ENCODE measurements at regions not wholly inside any gene's neighbourhood (a gene's known extent, or its start where the extent isn't known, plus 50 kb on each side); places are given as distances from the start of the nearest gene placed in this dataset.

- ChIA-PET CTCF (interaction anchor here (0.6 to 1.7 kb wide), 4 partner anchors 17 to 139 kb away, joined by 3 to 5 read pairs (median 4); no protein-coding TSS in a partner anchor), POLR2A (no interaction called here)
- no peaks in the 10 kb centered on the region for H3K4me1 ChIP-seq
- ATAC-seq (no peak), DNase-seq (ENCODE audit: low read depth in 1 of 2, low spot score in 1 of 2) (no peak), FAIRE-seq (no peak)
- H3K4me2 ChIP-seq = no peak overlapping the region
- H3K27ac ChIP-seq = no peak overlapping the region
- H3K9me3 ChIP-seq = 0 out of 3 replicates have a peak, but pooled peaks cover 2% of the 10 kb centered on the region
- no peak overlapping the region for H3K4me3 ChIP-seq
- WGBS (ENCODE audit: missing lambda C conversion rate) = 44% methylated on average over 13 of the region's 13 CpGs
- TF ChIP-seq PBX3 (IDR thresholded peaks at IDR 0.05) (no peak), RARB (CRISPR knock-in tag; IDR thresholded peaks at IDR 0.05) (no peak), MAZ (IDR thresholded peaks at IDR 0.05; ENCODE audit: borderline replicate concordance, low read depth, low read length) (no peak)
These were observed 244.8 kb upstream of the IGF1R start for GRCh38 chr15:98403569-98403968.

GRCh38 chr15:98405013-98405412 is 243.3 kb upstream of the IGF1R start:
- no peak for FAIRE-seq
- TF ChIP-seq EHMT2 (IDR thresholded peaks at IDR 0.05; ENCODE audit: low read depth) = no peak
- no peak for TF ChIP-seq RCOR1 (IDR thresholded peaks at IDR 0.05; ENCODE audit: low read depth, low read length)
- TF ChIP-seq SMC3 (IDR thresholded peaks at IDR 0.05) = no peak
- TF ChIP-seq TP53 (CRISPR knock-in tag; IDR thresholded peaks at IDR 0.05) = no peak
- TF ChIP-seq NR3C1 (IDR thresholded peaks at IDR 0.05) = no peak
- TF ChIP-seq ZNF302 (CRISPR knock-in tag; IDR thresholded peaks at IDR 0.05) = no peak
- TF ChIP-seq JUN (IDR thresholded peaks at IDR 0.05) = no peak
- no peak for TF ChIP-seq HEYL (CRISPR knock-in tag; IDR thresholded peaks at IDR 0.05)
- no peak for TF ChIP-seq CBX2 (IDR thresholded peaks at IDR 0.05; ENCODE audit: borderline replicate concordance, low read depth)
- no peak for TF ChIP-seq PBX3 (IDR thresholded peaks at IDR 0.05)
- no peak for TF ChIP-seq SREBF2 (IDR thresholded peaks at IDR 0.05)
- no peak for TF ChIP-seq RFX5 (IDR thresholded peaks at IDR 0.05)
- no peak for TF ChIP-seq KDM5A (IDR thresholded peaks at IDR 0.05)
- TF ChIP-seq RNF2 (IDR thresholded peaks at IDR 0.05; ENCODE audit: borderline replicate concordance, low read depth) = no peak
- no peak for TF ChIP-seq MAX (IDR thresholded peaks at IDR 0.05)
- no peak for TF ChIP-seq HDAC2 (IDR thresholded peaks at IDR 0.05)
- no peak for TF ChIP-seq MAZ (IDR thresholded peaks at IDR 0.05; ENCODE audit: borderline replicate concordance, low read depth, low read length)
- no peak for TF ChIP-seq POLR2AphosphoS2 (conservative IDR thresholded peaks at IDR 0.05; ENCODE audit: low read length)
- Histone ChIP-seq H3K4me3 (no peak overlapping the region), H3K4me2 (no peak overlapping the region), H3K27ac (no peak overlapping the region), H3K4me1 (no peaks in the 10 kb centered on the region), H3K9me3 (peaks cover 3% of the 10 kb centered on the region; the same call in 1 of the 3 replicates)
- DNase-seq (ENCODE audit: low read depth in 1 of 2, low spot score in 1 of 2) = no peak
- WGBS (ENCODE audit: missing lambda C conversion rate) = 3% methylated on average over 2 of the region's 2 CpGs
- CTCF ChIA-PET = interaction anchor here (0.9 to 1.4 kb wide), 3 partner anchors 16 to 500 kb away, joined by 3 to 5 read pairs (median 3); no protein-coding TSS in a partner anchor
- ATAC-seq = no peak
- POLR2A ChIA-PET = no interaction called here

GRCh38 chr15:98408231-98408630 is 240.1 kb upstream of the IGF1R start:
- CTCF ChIA-PET = interaction anchor here (1.2 to 2.5 kb wide), 3 partner anchors 14 to 115 kb away, joined by 4 to 9 read pairs (median 6); no protein-coding TSS in a partner anchor
- no peak for ATAC-seq
- no peak for DNase-seq (ENCODE audit: low read depth in 1 of 2, low spot score in 1 of 2)
- TF ChIP-seq CTCF (IDR thresholded peaks at IDR 0.05) (no peak), NR3C1 (IDR thresholded peaks at IDR 0.05) (no peak), SREBF2 (IDR thresholded peaks at IDR 0.05) (no peak), CBX2 (IDR thresholded peaks at IDR 0.05; ENCODE audit: borderline replicate concordance, low read depth) (no peak), EHF (CRISPR knock-in tag; IDR thresholded peaks at IDR 0.05) (no peak), TFCP2L1 (CRISPR knock-in tag; IDR thresholded peaks at IDR 0.05) (no peak)
- peaks cover 16% of the 10 kb centered on the region for H3K9me3 ChIP-seq
- POLR2A ChIA-PET = no interaction called here
- WGBS (ENCODE audit: missing lambda C conversion rate) = 17% methylated on average over 9 of the region's 9 CpGs
- FAIRE-seq = no peak
- H3K27ac ChIP-seq = no peak overlapping the region
- H3K4me3 ChIP-seq = no peak overlapping the region
- peaks cover 6% of the 10 kb centered on the region; the same call in 1 of the 3 replicates for H3K4me1 ChIP-seq
- no peak overlapping the region for H3K4me2 ChIP-seq

All from A549 (cell line).